A549 (cell line): ENCODE measurements at regions not wholly inside any gene's neighbourhood (a gene's known extent, or its start where the extent isn't known, plus 50 kb on each side); places are given as distances from the start of the nearest gene placed in this dataset.

Experiments
- ATAC-seq, 2 experiments: fragments of 200-7000 bp in 1 of 2; fragments of >200 bp in 1 of 2; cut with Nextera tagmentation in 1 of 2; cut with Tn5 transposase in 1 of 2; 3 replicates each; pipeline versions ENCODE4 v1.8.0 to v1.9.1; 2018 to 2020; ENCODE audit warnings: mild to moderate bottlenecking in 1 of 2, moderate library complexity in 1 of 2
- CTCF ChIA-PET: fragments of 300-600 bp; sonication (Branson Sonifier 250); formaldehyde crosslinking; extraction: SDS; loops from one replicate; lab custom pipeline; 2021; ENCODE audit warnings: antibody characterized with exemption, inconsistent platforms; lab: Yijun Ruan, JAX
- POLR2A ChIA-PET: fragments of 350-600 bp; formaldehyde crosslinking; extraction: SDS; loops from one replicate; lab custom pipeline; 2021; ENCODE audit warnings: antibody characterized with exemption, inconsistent platforms; lab: Yijun Ruan, JAX
- DNase-seq, 2 experiments: peaks; one replicate each; pipeline versions ENCODE4 v3.0.0 to v3.0.0-alpha.2; 2011 to 2016; ENCODE audit warnings: low read depth in 1 of 2, low spot score in 1 of 2
- FAIRE-seq: peaks from 2 replicates; lab custom pipeline; 2011; peaks lifted over from hg19 to GRCh38; lab: Jason Lieb, UNC
- H3K27ac ChIP-seq, 2 experiments: fragments of >200 bp; sonication (Bioruptor Twin); formaldehyde crosslinking; 3 replicates each; pipeline ENCODE4 v1.5.1; 2016 to 2017
- H3K4me1 ChIP-seq: fragments of >200 bp; sonication (Bioruptor Twin); formaldehyde crosslinking; 3 replicates; pipeline ENCODE4 v1.6.1; 2016
- H3K4me2 ChIP-seq: fragments of >200 bp; sonication (Bioruptor Twin); formaldehyde crosslinking; 3 replicates; pipeline ENCODE4 v1.6.1; 2016
- H3K4me3 ChIP-seq: fragments of >200 bp; sonication (Bioruptor Twin); formaldehyde crosslinking; 3 replicates; pipeline ENCODE4 v1.5.1; 2016
- H3K9me3 ChIP-seq: fragments of >200 bp; sonication (Bioruptor Twin); formaldehyde crosslinking; 3 replicates; pipeline ENCODE4 v1.6.1; 2016
- CEBPB ChIP-seq, 2 experiments: fragments of >200 bp in 1 of 2; sonication (Bioruptor Twin) in 1 of 2; formaldehyde crosslinking in 1 of 2; IDR thresholded peaks; 2 replicates each; pipeline ENCODE4 v1.6.1; 2012 to 2016
- EP300 ChIP-seq, 2 experiments: fragments of >200 bp; sonication (Bioruptor Twin); formaldehyde crosslinking; IDR thresholded peaks; 2 replicates in 1 of 2; 3 replicates in 1 of 2; pipeline ENCODE4 v1.6.1; 2016 to 2017
- ESRRA ChIP-seq: fragments of 150-350 bp; IDR thresholded peaks from 2 replicates; pipeline ENCODE4 v1.6.1; 2014; ENCODE audit warnings: mild to moderate bottlenecking, low read length, borderline replicate concordance
- FOSB ChIP-seq: fragments of 250-450 bp; sonication (Bioruptor Pico); IDR thresholded peaks from 2 replicates; pipeline ENCODE4 v1.5.0; 2020; ENCODE audit warnings: mild to moderate bottlenecking, moderate library complexity
- FOXS1 ChIP-seq: fragments of 250-450 bp; sonication (Bioruptor Pico); IDR thresholded peaks from 2 replicates; pipeline ENCODE4 v1.5.0; 2020; ENCODE audit warnings: mild to moderate bottlenecking, moderate library complexity
- GATA3 ChIP-seq: IDR thresholded peaks from 2 replicates; pipeline ENCODE4 v1.6.1; 2012; ENCODE audit warnings: borderline replicate concordance
- HOXB13 ChIP-seq: fragments of 250-450 bp; sonication (Bioruptor Pico); IDR thresholded peaks from 2 replicates; pipeline ENCODE4 v1.5.0; 2020; ENCODE audit warnings: low read depth, mild to moderate bottlenecking, moderate library complexity
- HOXB5 ChIP-seq: fragments of 250-450 bp; sonication (Bioruptor Pico); IDR thresholded peaks from 2 replicates; pipeline ENCODE4 v1.5.0; 2020; ENCODE audit warnings: mild to moderate bottlenecking, moderate library complexity
- JUNB ChIP-seq: fragments of >200 bp; sonication (Bioruptor Twin); formaldehyde crosslinking; IDR thresholded peaks from 2 replicates; pipeline ENCODE4 v1.6.1; 2016
- MAFK ChIP-seq: fragments of 450-650 bp; IDR thresholded peaks from 2 replicates; pipeline ENCODE4 v1.6.1; 2014; ENCODE audit not compliant: partially characterized antibody
- MYC ChIP-seq: IDR thresholded peaks from 2 replicates; pipeline ENCODE4 v1.6.1; 2012; ENCODE audit warnings: mild to moderate bottlenecking, inconsistent platforms, low read length, improper control_type of control experiment, borderline replicate concordance
- NFE2L2 ChIP-seq: fragments of 150-350 bp; conservative IDR thresholded peaks from 2 replicates; pipeline ENCODE4 v1.6.1; 2014; ENCODE audit warnings: low read length
- NR3C1 ChIP-seq: fragments of >200 bp; sonication (Bioruptor Twin); formaldehyde crosslinking; IDR thresholded peaks from 3 replicates; pipeline ENCODE4 v1.6.1; 2017
- PHF8 ChIP-seq: fragments of 200-600 bp; sonication (generic); IDR thresholded peaks from 2 replicates; pipeline ENCODE4 v1.6.1; 2016; ENCODE audit warnings: low read depth, mild to moderate bottlenecking, antibody characterized with exemption, moderate library complexity, borderline replicate concordance
- POLR2AphosphoS2 ChIP-seq: conservative IDR thresholded peaks from 2 replicates; pipeline ENCODE4 v1.6.1; 2012; ENCODE audit warnings: low read length, improper control_type of control experiment, inconsistent platforms
- RARB ChIP-seq: fragments of 250-450 bp; sonication (Bioruptor Pico); IDR thresholded peaks from 2 replicates; pipeline ENCODE4 v1.8.0; 2021; ENCODE audit warnings: mild to moderate bottlenecking, moderate library complexity
- RCOR1 ChIP-seq: fragments of 150-350 bp; IDR thresholded peaks from 2 replicates; pipeline ENCODE4 v1.6.1; 2014; ENCODE audit warnings: antibody characterized with exemption, low read length, low read depth
- RFX5 ChIP-seq: fragments of 450-650 bp; IDR thresholded peaks from 2 replicates; pipeline ENCODE4 v1.7.1; 2014; ENCODE audit warnings: antibody characterized with exemption, mild to moderate bottlenecking, moderate library complexity
- SREBF2 ChIP-seq: fragments of 450-650 bp; IDR thresholded peaks from 2 replicates; pipeline ENCODE4 v1.6.1; 2014; ENCODE audit warnings: mild to moderate bottlenecking, moderate library complexity
- TP53 ChIP-seq: fragments of 250-450 bp; sonication (Bioruptor Pico); IDR thresholded peaks from 2 replicates; pipeline ENCODE4 v1.5.0; 2021; ENCODE audit warnings: mild to moderate bottlenecking, moderate library complexity
- ZNF302 ChIP-seq: fragments of 250-450 bp; sonication (Bioruptor Pico); IDR thresholded peaks from 2 replicates; pipeline ENCODE4 v1.9.0; 2021; ENCODE audit warnings: inconsistent platforms, mild to moderate bottlenecking, moderate library complexity
- WGBS: methylation state at CpG from one replicate; pipeline ENCODE4 v1.1.6; 2017; ENCODE audit errors: missing lambda C conversion rate; 5-methylcytosine and 5-hydroxymethylcytosine counted together
- TF ChIP-seq, protein P1 (sequence below): fragments of 150-350 bp; IDR thresholded peaks from 2 replicates; pipeline ENCODE4 v1.6.1; 2014; ENCODE audit warnings: low read depth, mild to moderate bottlenecking, low read length
- TF ChIP-seq, protein P2 (sequence below): fragments of 250-450 bp; sonication (Bioruptor Pico); IDR thresholded peaks from 2 replicates; pipeline ENCODE4 v1.5.0; 2021; ENCODE audit warnings: mild to moderate bottlenecking, moderate library complexity, borderline replicate concordance
- TF ChIP-seq, protein P3 (sequence below): fragments of >200 bp; sonication (Bioruptor Twin); formaldehyde crosslinking; IDR thresholded peaks from 3 replicates; pipeline ENCODE4 v1.6.1; 2016
- TF ChIP-seq, protein P4 (sequence below): fragments of 200-600 bp; sonication (generic); IDR thresholded peaks from 2 replicates; pipeline ENCODE4 v1.6.1; 2016; ENCODE audit warnings: antibody characterized with exemption, mild to moderate bottlenecking, moderate library complexity

DNA sequence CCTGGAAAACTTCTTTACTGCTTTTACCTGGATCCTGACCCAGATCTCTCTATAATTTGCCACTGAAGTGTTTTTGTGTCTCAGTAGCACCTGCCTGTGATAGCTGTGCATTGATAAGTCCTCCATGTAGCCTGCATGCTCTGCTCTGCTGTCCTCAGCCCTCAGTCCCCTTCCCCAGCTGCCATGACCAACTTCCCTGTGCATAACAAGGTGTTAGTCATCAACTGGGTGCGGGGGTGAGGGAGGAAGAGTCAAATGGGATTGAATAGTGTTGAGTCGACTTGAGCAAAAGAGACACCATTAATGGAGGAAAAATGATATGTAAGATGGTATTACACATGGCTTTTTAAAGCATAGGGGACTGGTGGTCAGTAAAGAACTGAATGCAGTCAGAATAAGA lies 92.2 kb upstream of the PLET1 start:
- Histone ChIP-seq H3K9me3 (no peaks in the 10 kb centered on the region), H3K4me3 (no peak overlapping the region), H3K27ac (no peak overlapping the region), H3K4me1 (no peaks in the 10 kb centered on the region), H3K4me2 (no peak overlapping the region)
- DNase-seq (no peak), FAIRE-seq (no peak), ATAC-seq (no peak)
- ChIA-PET POLR2A (no interaction called here), CTCF (no interaction called here)
- TF ChIP-seq RFX5 (no peak), HOXB13 (no peak), SREBF2 (no peak), PHF8 (no peak), HOXB5 (no peak), MAFK (no peak), ZNF302 (CRISPR knock-in tag) (no peak), ESRRA (no peak), MYC (no peak), CEBPB (IDR thresholded peaks at IDR 0.05) (no peak), RCOR1 (no peak), TP53 (CRISPR knock-in tag) (no peak), NR3C1 (no peak), JUNB (no peak)
- TF ChIP-seq, protein P1, sequence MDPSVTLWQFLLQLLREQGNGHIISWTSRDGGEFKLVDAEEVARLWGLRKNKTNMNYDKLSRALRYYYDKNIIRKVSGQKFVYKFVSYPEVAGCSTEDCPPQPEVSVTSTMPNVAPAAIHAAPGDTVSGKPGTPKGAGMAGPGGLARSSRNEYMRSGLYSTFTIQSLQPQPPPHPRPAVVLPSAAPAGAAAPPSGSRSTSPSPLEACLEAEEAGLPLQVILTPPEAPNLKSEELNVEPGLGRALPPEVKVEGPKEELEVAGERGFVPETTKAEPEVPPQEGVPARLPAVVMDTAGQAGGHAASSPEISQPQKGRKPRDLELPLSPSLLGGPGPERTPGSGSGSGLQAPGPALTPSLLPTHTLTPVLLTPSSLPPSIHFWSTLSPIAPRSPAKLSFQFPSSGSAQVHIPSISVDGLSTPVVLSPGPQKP, result no peak
- TF ChIP-seq, protein P2, sequence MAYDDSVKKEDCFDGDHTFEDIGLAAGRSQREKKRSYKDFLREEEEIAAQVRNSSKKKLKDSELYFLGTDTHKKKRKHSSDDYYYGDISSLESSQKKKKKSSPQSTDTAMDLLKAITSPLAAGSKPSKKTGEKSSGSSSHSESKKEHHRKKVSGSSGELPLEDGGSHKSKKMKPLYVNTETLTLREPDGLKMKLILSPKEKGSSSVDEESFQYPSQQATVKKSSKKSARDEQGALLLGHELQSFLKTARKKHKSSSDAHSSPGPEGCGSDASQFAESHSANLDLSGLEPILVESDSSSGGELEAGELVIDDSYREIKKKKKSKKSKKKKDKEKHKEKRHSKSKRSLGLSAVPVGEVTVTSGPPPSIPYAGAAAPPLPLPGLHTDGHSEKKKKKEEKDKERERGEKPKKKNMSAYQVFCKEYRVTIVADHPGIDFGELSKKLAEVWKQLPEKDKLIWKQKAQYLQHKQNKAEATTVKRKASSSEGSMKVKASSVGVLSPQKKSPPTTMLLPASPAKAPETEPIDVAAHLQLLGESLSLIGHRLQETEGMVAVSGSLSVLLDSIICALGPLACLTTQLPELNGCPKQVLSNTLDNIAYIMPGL (CRISPR knock-in tag), result no peak
- TF ChIP-seq, protein P3, sequence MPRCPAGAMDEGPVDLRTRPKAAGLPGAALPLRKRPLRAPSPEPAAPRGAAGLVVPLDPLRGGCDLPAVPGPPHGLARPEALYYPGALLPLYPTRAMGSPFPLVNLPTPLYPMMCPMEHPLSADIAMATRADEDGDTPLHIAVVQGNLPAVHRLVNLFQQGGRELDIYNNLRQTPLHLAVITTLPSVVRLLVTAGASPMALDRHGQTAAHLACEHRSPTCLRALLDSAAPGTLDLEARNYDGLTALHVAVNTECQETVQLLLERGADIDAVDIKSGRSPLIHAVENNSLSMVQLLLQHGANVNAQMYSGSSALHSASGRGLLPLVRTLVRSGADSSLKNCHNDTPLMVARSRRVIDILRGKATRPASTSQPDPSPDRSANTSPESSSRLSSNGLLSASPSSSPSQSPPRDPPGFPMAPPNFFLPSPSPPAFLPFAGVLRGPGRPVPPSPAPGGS, result no peak
- 8% methylated on average over 2 of the region's 2 CpGs for WGBS

DNA sequence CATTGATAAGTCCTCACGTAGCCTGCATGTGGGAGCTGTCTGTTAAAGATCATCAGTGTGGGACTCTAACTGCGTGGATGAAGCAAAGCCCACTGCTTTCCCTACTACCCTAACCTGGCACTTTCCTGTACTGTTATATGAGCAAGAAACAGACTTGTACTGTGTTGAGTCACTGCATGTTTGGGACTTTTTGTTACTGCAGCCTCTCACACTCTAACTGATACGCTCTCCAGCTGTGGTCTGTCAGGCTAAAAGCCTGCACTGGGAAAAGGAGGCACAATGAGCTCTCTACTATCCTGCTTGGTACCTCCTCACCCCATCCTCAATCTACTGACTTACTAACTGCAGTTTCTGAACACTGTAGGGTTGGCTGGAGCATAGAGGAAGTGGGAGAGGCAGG lies 93.7 kb upstream of the PLET1 start:
- no peaks in the 10 kb centered on the region for H3K4me1 ChIP-seq
- DNase-seq (no peak), ATAC-seq (no peak), FAIRE-seq (no peak)
- no peak overlapping the region for H3K4me3 ChIP-seq
- 61% methylated on average over 3 of the region's 3 CpGs for WGBS
- ChIA-PET CTCF (interaction anchor here (1.1 kb wide), 1 partner anchor 8 kb away, joined by 3 read pairs; no protein-coding TSS in a partner anchor), POLR2A (no interaction called here)
- H3K4me2 ChIP-seq, result no peak overlapping the region
- H3K9me3 ChIP-seq, result no peaks in the 10 kb centered on the region
- H3K27ac ChIP-seq, result no peak overlapping the region
- TF ChIP-seq GATA3 (no peak), EP300 (IDR thresholded peaks at IDR 0.05) (no peak), POLR2AphosphoS2 (no peak), FOSB (CRISPR knock-in tag) (no peak), RARB (CRISPR knock-in tag) (no peak), NFE2L2 (no peak), FOXS1 (CRISPR knock-in tag) (no peak), JUNB (no peak)
- TF ChIP-seq, protein P1, result no peak
- TF ChIP-seq, protein P4, sequence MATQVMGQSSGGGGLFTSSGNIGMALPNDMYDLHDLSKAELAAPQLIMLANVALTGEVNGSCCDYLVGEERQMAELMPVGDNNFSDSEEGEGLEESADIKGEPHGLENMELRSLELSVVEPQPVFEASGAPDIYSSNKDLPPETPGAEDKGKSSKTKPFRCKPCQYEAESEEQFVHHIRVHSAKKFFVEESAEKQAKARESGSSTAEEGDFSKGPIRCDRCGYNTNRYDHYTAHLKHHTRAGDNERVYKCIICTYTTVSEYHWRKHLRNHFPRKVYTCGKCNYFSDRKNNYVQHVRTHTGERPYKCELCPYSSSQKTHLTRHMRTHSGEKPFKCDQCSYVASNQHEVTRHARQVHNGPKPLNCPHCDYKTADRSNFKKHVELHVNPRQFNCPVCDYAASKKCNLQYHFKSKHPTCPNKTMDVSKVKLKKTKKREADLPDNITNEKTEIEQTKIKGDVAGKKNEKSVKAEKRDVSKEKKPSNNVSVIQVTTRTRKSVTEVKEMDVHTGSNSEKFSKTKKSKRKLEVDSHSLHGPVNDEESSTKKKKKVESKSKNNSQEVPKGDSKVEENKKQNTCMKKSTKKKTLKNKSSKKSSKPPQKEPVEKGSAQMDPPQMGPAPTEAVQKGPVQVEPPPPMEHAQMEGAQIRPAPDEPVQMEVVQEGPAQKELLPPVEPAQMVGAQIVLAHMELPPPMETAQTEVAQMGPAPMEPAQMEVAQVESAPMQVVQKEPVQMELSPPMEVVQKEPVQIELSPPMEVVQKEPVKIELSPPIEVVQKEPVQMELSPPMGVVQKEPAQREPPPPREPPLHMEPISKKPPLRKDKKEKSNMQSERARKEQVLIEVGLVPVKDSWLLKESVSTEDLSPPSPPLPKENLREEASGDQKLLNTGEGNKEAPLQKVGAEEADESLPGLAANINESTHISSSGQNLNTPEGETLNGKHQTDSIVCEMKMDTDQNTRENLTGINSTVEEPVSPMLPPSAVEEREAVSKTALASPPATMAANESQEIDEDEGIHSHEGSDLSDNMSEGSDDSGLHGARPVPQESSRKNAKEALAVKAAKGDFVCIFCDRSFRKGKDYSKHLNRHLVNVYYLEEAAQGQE, result no peak
- TF ChIP-seq, all 56 proteins: peak for 0
